PC-9 (cell line): ENCODE measurements at regions not wholly inside any gene's neighbourhood (a gene's known extent, or its start where the extent isn't known, plus 50 kb on each side); places are given as distances from the start of the nearest gene placed in this dataset.

Experiments
- BruUV-seq: library from RNA; stranded (reverse); fragments of 400-500 nt; replicated peaks from 2 replicates; lab custom pipeline; 2021; lab: Mats Ljungman, UMichigan
- CTCF ChIA-PET: fragments of 300-600 bp; sonication (Branson Sonifier 250); formaldehyde crosslinking; loops from one replicate; lab custom pipeline; 2022; ENCODE audit warnings: antibody characterized with exemption; lab: Charles Lee
- POLR2A ChIA-PET: fragments of 300-600 bp; sonication (Branson Sonifier 250); formaldehyde crosslinking; loops from one replicate; lab custom pipeline; 2022; ENCODE audit warnings: antibody characterized with exemption; ENCODE audit not compliant: unreplicated experiment; lab: Charles Lee
- DNase-seq, 2 experiments: peaks; one replicate each; pipeline versions ENCODE4 v3.0.0 to v3.0.0-alpha.2; 2015 to 2022; ENCODE audit warnings: mixed read lengths in 1 of 2
- H2AFZ ChIP-seq: fragments of 200-600 bp; sonication (generic); 2 replicates; pipeline ENCODE4 v1.8.1; 2017; ENCODE audit warnings: antibody characterized with exemption
- H3F3A ChIP-seq: fragments of 200-600 bp; sonication (generic); 2 replicates; pipeline ENCODE4 v1.8.1; 2017; ENCODE audit warnings: antibody characterized with exemption, mild to moderate bottlenecking, low read depth; ENCODE audit not compliant: insufficient read depth
- H3K27ac ChIP-seq: fragments of 200-600 bp; sonication (generic); 2 replicates; pipeline ENCODE4 v1.6.1; 2016; ENCODE audit warnings: mixed run types
- H3K27me3 ChIP-seq: fragments of 200-600 bp; sonication (generic); 2 replicates; pipeline ENCODE4 v1.6.1; 2016; ENCODE audit warnings: low read depth, mixed run types; ENCODE audit not compliant: insufficient read depth
- H3K36me3 ChIP-seq: fragments of 200-600 bp; sonication (generic); 2 replicates; pipeline ENCODE4 v1.6.1; 2016; ENCODE audit warnings: low read depth, mixed run types
- H3K4me1 ChIP-seq: fragments of 200-600 bp; sonication (generic); replicated peaks from 2 replicates; pipeline ENCODE4 v1.6.1; 2016; ENCODE audit warnings: mixed run types; ENCODE audit not compliant: insufficient read depth
- H3K4me2 ChIP-seq: fragments of 200-600 bp; sonication (generic); 2 replicates; pipeline ENCODE4 v1.6.1; 2017; ENCODE audit warnings: mixed run types
- H3K4me3 ChIP-seq: fragments of 200-600 bp; sonication (generic); 2 replicates; pipeline ENCODE4 v1.6.1; 2016; ENCODE audit warnings: mixed run types
- H3K79me2 ChIP-seq: fragments of 200-600 bp; sonication (generic); 2 replicates; pipeline ENCODE4 v1.6.1; 2017; ENCODE audit warnings: low read depth, mixed run types
- H3K9me2 ChIP-seq: fragments of 200-600 bp; sonication (generic); 2 replicates; pipeline ENCODE4 v1.8.1; 2017; ENCODE audit warnings: mild to moderate bottlenecking; ENCODE audit not compliant: insufficient read depth
- H3K9me3 ChIP-seq: fragments of 200-600 bp; sonication (generic); 2 replicates; pipeline ENCODE4 v1.8.1; 2016; ENCODE audit warnings: low read depth; ENCODE audit not compliant: insufficient read depth
- H4K20me1 ChIP-seq: fragments of 200-600 bp; sonication (generic); 2 replicates; pipeline ENCODE4 v1.8.1; 2017; ENCODE audit not compliant: insufficient read depth
- CTCF ChIP-seq: fragments of 200-600 bp; sonication (generic); conservative IDR thresholded peaks from 2 replicates; pipeline ENCODE4 v1.6.1; 2017; ENCODE audit warnings: mixed run types, antibody characterized with exemption, mild to moderate bottlenecking, moderate library complexity
- EZH2 ChIP-seq: fragments of 200-600 bp; sonication (generic); IDR thresholded peaks from 2 replicates; pipeline ENCODE4 v1.8.0; 2017; ENCODE audit warnings: antibody characterized with exemption, low read depth
- intact Hi-C: fragments of 100-400 bp; cut with micrococcal nuclease; formaldehyde crosslinking; loops from one replicate; pipeline ENCODE4 v1.10.0; 2022; ENCODE audit not compliant: unreplicated experiment

- H2AFZ ChIP-seq = no peak overlapping the region
- no peaks in the 10 kb centered on the region for H3F3A ChIP-seq
- H3K4me1 ChIP-seq = no peaks in the 10 kb centered on the region
- no peak overlapping the region for H3K27ac ChIP-seq
- no peaks in the 10 kb centered on the region for H4K20me1 ChIP-seq
- H3K27me3 ChIP-seq = no peaks in the 10 kb centered on the region
- no peaks in the 10 kb centered on the region for H3K36me3 ChIP-seq
- BruUV-seq = no TSS peak
- H3K9me2 ChIP-seq = no peaks in the 10 kb centered on the region
- H3K79me2 ChIP-seq = no peaks in the 10 kb centered on the region
- TF ChIP-seq EZH2 (no peak), CTCF (no peak)
- H3K4me3 ChIP-seq = no peak overlapping the region
- no peak overlapping the region for H3K4me2 ChIP-seq
- intact Hi-C loops = loop anchor here (5.0 kb wide), 1 partner anchor 32 kb away; no protein-coding TSS in a partner anchor
- H3K9me3 ChIP-seq = peaks cover 7% of the 10 kb centered on the region; the same call in 1 of the 2 replicates
- ChIA-PET POLR2A (interaction anchor here (0.6 to 0.7 kb wide), 2 partner anchors 159 to 202 kb away, joined by 4 to 6 read pairs; no protein-coding TSS in a partner anchor), CTCF (no interaction called here)
- no peak for DNase-seq
These were observed 84.1 kb downstream of the SNX5 start for GRCh38 chr20:17884307-17885003.

GRCh38 chr20:17883592-17884306 lies 84.8 kb downstream of the SNX5 start:
- TF ChIP-seq EZH2 (no peak), CTCF (no peak)
- Histone ChIP-seq H3K9me3 (peaks cover 5% of the 10 kb centered on the region; the same call in 1 of the 2 replicates), H3K4me1 (no peaks in the 10 kb centered on the region), H2AFZ (no peak overlapping the region), H3F3A (no peaks in the 10 kb centered on the region), H3K4me2 (no peak overlapping the region), H4K20me1 (no peaks in the 10 kb centered on the region), H3K79me2 (no peaks in the 10 kb centered on the region), H3K36me3 (no peaks in the 10 kb centered on the region), H3K9me2 (no peaks in the 10 kb centered on the region), H3K27me3 (no peaks in the 10 kb centered on the region), H3K27ac (no peak overlapping the region), H3K4me3 (no peak overlapping the region)
- no TSS peak for BruUV-seq
- no peak for DNase-seq
- intact Hi-C loops = no loop called here
- ChIA-PET POLR2A (no interaction called here), CTCF (interaction anchor here (0.6 kb wide), 1 partner anchor 235 kb away, joined by 4 read pairs; no protein-coding TSS in a partner anchor)

DNA sequence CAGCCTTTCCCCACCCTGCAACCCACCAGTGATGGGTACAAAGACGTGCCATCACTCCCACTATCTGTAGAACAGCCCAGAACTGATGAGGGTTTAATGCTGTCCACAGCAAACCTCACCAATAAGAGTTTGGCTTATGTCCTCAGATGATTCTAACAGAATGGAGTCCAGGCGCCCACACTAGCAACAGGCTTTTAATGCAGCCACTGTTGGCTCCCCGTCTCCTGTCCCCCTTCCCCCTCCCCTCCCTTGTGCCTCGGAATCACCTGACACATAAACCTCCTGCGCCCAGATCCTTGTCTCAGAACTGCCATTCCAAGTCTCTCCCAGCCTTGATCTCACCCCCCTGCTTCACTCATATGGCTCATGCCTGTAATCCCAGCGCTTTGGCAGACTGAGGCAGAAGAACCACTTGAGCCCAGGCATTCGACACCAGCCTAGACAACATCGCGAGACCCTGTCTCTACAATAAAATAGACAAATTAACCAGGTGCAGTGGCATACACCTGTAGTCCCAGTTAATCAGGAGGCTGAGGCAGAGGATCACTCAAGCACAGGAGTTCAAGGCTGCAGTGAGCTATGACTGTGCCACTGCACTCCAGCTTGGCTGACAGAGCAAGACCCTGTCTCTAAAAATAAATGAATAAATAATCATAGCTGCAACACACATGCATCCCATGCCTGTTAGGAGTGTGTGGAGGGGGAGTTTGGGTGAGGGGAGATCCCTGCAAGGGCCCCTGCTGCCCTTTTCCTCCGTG lies 85.6 kb downstream of the SNX5 start:
- Histone ChIP-seq H3K9me3 (no peaks in the 10 kb centered on the region), H3K27me3 (no peaks in the 10 kb centered on the region), H3K4me3 (no peak overlapping the region), H4K20me1 (no peaks in the 10 kb centered on the region), H3K4me1 (no peaks in the 10 kb centered on the region), H3F3A (no peaks in the 10 kb centered on the region), H2AFZ (no peak overlapping the region), H3K27ac (no peak overlapping the region), H3K9me2 (no peaks in the 10 kb centered on the region), H3K4me2 (no peak overlapping the region), H3K36me3 (no peaks in the 10 kb centered on the region), H3K79me2 (no peaks in the 10 kb centered on the region)
- no peak for DNase-seq
- BruUV-seq = no TSS peak
- ChIA-PET CTCF (interaction anchor here (0.6 kb wide), 1 partner anchor 235 kb away, joined by 4 read pairs; no protein-coding TSS in a partner anchor), POLR2A (no interaction called here)
- TF ChIP-seq CTCF = no peak
- TF ChIP-seq EZH2 = no peak
- intact Hi-C loops = no loop called here
